Retinal pigment epithelial cell (primary cell): ENCODE measurements at regions not wholly inside any gene's neighbourhood (a gene's known extent, or its start where the extent isn't known, plus 50 kb on each side); places are given as distances from the start of the nearest gene placed in this dataset.

Experiments used
- DNase-seq: peaks from one replicate; pipeline ENCODE4 v3.0.0-alpha.2; 2010; ENCODE audit warnings: low read depth
- H3K4me3 ChIP-seq: 2 replicates; pipeline ENCODE4 v1.5.1; 2011; ENCODE audit warnings: mild to moderate bottlenecking, low read length, control low read depth, moderate library complexity
- CTCF ChIP-seq: conservative IDR thresholded peaks from 2 replicates; pipeline ENCODE4 v1.5.1; 2011; ENCODE audit warnings: low read depth, low read length, control low read depth, inconsistent platforms

GRCh38 chr3:61311044-61311443 lies 59.8 kb upstream of the FHIT start:
- no peak for TF ChIP-seq CTCF
- no peak for DNase-seq
- no peak overlapping the region for H3K4me3 ChIP-seq

DNA sequence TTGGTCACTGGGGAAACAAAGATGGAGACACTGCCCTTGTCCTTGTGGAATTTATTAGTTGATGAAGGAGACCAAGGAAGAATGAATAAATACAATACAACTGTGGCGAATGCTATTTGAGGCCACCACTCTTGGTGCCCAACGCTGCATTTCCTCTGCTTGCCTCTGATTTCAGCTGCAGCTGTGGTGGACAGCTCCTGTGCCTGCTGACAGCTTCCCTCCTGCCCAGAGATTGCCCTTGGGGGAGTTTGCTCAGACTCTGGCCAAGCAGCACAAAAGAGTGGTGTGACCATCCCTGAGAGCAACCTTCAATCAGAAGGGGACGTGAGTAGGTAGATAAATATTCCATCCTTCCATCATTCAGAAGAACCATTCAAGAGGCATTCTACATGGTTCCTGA lies 64.6 kb upstream of the FHIT start:
- no peak for TF ChIP-seq CTCF
- peak; percentile 7 for DNase-seq
- no peak overlapping the region for H3K4me3 ChIP-seq

- TF ChIP-seq CTCF, result no peak
- no peak for DNase-seq
- no peak overlapping the region for H3K4me3 ChIP-seq
Observed at GRCh38 chr3:61323094-61323493, 71.8 kb upstream of the FHIT start.

DNA sequence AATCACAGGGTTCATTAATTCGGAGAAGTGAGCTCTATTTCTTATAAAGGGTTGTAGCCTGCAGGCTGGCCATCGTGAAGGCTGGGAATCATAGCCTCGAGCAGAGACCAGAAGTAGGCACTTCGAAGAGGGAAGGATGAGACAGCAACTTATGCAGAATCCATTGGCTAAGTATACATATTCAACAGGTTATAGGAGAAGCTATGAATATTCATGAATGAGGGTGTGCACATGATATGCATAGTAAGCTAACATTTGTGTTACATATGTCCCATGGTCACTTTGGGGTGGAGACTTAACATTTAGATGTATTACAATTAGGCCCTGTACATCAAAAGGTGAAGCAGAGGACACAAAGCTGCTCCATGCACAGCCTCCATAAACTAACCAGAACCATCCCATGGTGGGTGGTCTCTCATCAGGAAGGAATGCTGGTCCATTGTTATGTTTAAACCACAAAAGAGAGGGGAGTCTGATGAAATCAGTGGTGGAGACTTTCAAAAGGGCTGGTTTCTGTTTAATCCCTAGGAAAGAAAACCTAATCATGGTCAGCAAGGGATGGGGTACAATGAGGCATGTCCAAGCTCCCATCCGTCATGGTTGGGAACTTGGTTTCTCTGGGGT lies 80.8 kb upstream of the FHIT start:
- TF ChIP-seq CTCF, result no peak
- DNase-seq, result no peak
- H3K4me3 ChIP-seq, result no peak overlapping the region

- no peak overlapping the region for H3K4me3 ChIP-seq
- no peak for DNase-seq
- no peak for TF ChIP-seq CTCF
Observed at GRCh38 chr3:61333192-61333961, 82.1 kb upstream of the FHIT start.

DNA sequence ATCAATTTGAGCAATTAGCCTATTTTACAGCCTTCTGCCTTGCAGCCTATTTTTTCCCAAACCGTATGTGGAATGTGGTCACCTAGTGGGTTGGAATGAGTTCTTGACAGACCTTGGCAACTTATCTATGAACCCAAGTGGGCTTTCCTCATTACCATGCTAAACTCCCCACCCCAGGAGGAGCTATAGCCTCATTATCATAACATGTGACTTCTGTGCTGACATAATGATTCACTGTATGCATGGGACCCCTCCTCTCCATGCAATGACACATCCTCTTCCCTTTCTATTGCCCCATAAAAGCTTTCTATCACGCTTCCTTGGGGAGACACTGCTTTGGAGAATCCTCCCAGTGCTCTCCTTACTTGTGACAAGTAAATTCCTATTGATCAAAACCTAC lies 83.5 kb upstream of the FHIT start:
- H3K4me3 ChIP-seq, result no peak overlapping the region
- TF ChIP-seq CTCF, result no peak
- no peak for DNase-seq

DNA sequence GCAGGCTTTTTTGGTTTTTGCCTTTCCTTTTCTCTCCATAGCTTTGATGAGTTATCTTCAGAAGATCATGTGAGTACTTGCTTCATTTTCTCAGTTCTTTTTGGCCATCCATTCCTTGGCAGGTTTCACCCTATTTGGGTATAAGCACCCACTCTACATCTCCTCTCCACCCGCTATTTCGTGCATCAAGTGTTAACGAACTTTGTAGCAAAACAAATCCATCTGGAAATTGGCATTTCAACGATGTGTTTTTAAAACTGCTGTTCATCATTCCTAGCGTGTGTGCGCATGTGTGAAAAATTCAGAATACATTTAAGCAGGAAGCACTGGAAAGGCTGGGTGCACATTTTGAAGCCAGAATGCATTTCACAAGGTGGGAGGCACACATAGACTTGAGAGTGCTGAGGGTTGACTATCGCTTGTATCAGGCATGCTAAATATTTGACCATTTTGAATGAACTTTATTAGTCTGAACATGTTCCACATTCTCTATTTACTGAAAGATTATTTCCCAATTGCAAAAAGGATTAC lies 89.7 kb upstream of the FHIT start:
- no peak for TF ChIP-seq CTCF
- H3K4me3 ChIP-seq, result no peak overlapping the region
- no peak for DNase-seq
